ENCODE measurements at regions not wholly inside any gene's neighbourhood (a gene's known extent, or its start where the extent isn't known, plus 50 kb on each side); places are given as distances from the start of the nearest gene placed in this dataset.

GRCh38 chr3:110806924-110807323, 264.7 kb upstream of the NECTIN3 start:
- H3K27me3 ChIP-seq (ENCODE audit: insufficient read depth, poor library complexity, severe bottlenecking): no peaks in the 10 kb centered on the region
- H3K4me3 ChIP-seq (replicated peaks; ENCODE audit: insufficient read depth, low read length): no peak overlapping the region
- DNase-seq (ENCODE audit: low read depth in 1 of 2, low spot score in 1 of 2): no peak
- TF ChIP-seq POLR2AphosphoS5 (IDR thresholded peaks at IDR 0.05; ENCODE audit: low read depth) (no peak), GABPA (IDR thresholded peaks at IDR 0.05; ENCODE audit: low read depth) (no peak), SPI1 (IDR thresholded peaks at IDR 0.05; ENCODE audit: borderline replicate concordance, low read depth) (no peak)
- TF ChIP-seq, protein P1, sequence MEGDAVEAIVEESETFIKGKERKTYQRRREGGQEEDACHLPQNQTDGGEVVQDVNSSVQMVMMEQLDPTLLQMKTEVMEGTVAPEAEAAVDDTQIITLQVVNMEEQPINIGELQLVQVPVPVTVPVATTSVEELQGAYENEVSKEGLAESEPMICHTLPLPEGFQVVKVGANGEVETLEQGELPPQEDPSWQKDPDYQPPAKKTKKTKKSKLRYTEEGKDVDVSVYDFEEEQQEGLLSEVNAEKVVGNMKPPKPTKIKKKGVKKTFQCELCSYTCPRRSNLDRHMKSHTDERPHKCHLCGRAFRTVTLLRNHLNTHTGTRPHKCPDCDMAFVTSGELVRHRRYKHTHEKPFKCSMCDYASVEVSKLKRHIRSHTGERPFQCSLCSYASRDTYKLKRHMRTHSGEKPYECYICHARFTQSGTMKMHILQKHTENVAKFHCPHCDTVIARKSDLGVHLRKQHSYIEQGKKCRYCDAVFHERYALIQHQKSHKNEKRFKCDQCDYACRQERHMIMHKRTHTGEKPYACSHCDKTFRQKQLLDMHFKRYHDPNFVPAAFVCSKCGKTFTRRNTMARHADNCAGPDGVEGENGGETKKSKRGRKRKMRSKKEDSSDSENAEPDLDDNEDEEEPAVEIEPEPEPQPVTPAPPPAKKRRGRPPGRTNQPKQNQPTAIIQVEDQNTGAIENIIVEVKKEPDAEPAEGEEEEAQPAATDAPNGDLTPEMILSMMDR (IDR thresholded peaks at IDR 0.05; ENCODE audit: insufficient read depth, low read length): no peak
- TF ChIP-seq, protein P2, sequence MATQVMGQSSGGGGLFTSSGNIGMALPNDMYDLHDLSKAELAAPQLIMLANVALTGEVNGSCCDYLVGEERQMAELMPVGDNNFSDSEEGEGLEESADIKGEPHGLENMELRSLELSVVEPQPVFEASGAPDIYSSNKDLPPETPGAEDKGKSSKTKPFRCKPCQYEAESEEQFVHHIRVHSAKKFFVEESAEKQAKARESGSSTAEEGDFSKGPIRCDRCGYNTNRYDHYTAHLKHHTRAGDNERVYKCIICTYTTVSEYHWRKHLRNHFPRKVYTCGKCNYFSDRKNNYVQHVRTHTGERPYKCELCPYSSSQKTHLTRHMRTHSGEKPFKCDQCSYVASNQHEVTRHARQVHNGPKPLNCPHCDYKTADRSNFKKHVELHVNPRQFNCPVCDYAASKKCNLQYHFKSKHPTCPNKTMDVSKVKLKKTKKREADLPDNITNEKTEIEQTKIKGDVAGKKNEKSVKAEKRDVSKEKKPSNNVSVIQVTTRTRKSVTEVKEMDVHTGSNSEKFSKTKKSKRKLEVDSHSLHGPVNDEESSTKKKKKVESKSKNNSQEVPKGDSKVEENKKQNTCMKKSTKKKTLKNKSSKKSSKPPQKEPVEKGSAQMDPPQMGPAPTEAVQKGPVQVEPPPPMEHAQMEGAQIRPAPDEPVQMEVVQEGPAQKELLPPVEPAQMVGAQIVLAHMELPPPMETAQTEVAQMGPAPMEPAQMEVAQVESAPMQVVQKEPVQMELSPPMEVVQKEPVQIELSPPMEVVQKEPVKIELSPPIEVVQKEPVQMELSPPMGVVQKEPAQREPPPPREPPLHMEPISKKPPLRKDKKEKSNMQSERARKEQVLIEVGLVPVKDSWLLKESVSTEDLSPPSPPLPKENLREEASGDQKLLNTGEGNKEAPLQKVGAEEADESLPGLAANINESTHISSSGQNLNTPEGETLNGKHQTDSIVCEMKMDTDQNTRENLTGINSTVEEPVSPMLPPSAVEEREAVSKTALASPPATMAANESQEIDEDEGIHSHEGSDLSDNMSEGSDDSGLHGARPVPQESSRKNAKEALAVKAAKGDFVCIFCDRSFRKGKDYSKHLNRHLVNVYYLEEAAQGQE (IDR thresholded peaks at IDR 0.05; ENCODE audit: insufficient replicate concordance, low read depth): no peak
- no peak overlapping the region for H3K27ac ChIP-seq (replicated peaks)

GRCh38 chr3:110808630-110809029, 263.0 kb upstream of the NECTIN3 start:
- Histone ChIP-seq H3K4me3 (replicated peaks; ENCODE audit: insufficient read depth, low read length) (no peak overlapping the region), H3K27ac (replicated peaks) (no peak overlapping the region), H3K27me3 (ENCODE audit: insufficient read depth, poor library complexity, severe bottlenecking) (no peaks in the 10 kb centered on the region)
- no peak for DNase-seq (ENCODE audit: low read depth in 1 of 2, low spot score in 1 of 2)
- TF ChIP-seq, protein P1 (IDR thresholded peaks at IDR 0.05; ENCODE audit: insufficient read depth, low read length): no peak
- TF ChIP-seq GABPA (IDR thresholded peaks at IDR 0.05; ENCODE audit: low read depth): no peak

DNA sequence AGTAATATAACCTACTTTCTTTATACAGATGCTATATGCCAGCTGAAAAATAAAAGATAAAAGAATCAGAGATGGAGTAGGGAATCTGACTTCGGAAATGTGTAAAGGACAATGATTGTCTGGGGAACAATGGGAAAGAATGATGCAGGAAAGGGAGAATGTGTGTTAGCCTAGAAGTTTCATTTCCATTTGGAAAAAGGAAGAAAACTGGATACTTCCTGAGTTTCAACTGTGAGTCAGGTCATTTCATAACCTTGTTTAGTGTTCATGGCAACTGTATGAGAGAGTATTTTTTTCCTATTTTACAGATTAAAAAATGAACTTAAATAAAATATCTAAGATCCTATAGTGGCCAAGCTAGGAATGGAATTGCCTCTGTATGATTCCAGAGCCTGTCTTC, 261.3 kb upstream of the NECTIN3 start:
- no peaks in the 10 kb centered on the region for H3K27me3 ChIP-seq (ENCODE audit: insufficient read depth, poor library complexity, severe bottlenecking)
- TF ChIP-seq SPI1 (IDR thresholded peaks at IDR 0.05; ENCODE audit: borderline replicate concordance, low read depth) (no peak), GABPA (IDR thresholded peaks at IDR 0.05; ENCODE audit: low read depth) (no peak), POLR2AphosphoS5 (IDR thresholded peaks at IDR 0.05; ENCODE audit: low read depth) (no peak)
- TF ChIP-seq, protein P2 (IDR thresholded peaks at IDR 0.05; ENCODE audit: insufficient replicate concordance, low read depth): no peak
- TF ChIP-seq, protein P1 (IDR thresholded peaks at IDR 0.05; ENCODE audit: insufficient read depth, low read length): no peak
- no peak overlapping the region for H3K4me3 ChIP-seq (replicated peaks; ENCODE audit: insufficient read depth, low read length)
- no peak overlapping the region for H3K27ac ChIP-seq (replicated peaks)
- DNase-seq (ENCODE audit: low read depth in 1 of 2, low spot score in 1 of 2): no peak

DNA sequence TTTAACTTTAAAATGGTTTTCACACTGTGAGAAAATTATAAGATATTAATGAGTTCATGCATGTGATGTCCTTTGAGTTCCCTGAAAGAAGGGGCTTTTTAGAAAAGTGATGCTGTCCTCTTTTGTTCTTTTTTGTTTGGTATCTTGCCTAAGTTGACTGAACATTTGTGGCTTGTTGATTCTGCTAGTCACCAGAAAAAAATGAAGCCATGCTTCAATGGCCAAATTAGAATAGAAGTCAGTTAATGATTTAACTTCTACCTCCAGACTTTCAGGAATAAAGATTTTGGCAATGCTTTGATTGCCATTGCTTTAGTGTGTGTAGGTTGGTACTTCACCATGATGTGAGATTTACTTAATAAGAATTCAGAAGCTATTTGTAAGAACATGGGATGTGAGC, 260.6 kb upstream of the NECTIN3 start:
- no peak overlapping the region for H3K4me3 ChIP-seq (replicated peaks; ENCODE audit: insufficient read depth, low read length)
- TF ChIP-seq SPI1 (IDR thresholded peaks at IDR 0.05; ENCODE audit: borderline replicate concordance, low read depth) (no peak), GABPA (IDR thresholded peaks at IDR 0.05; ENCODE audit: low read depth) (no peak), POLR2AphosphoS5 (IDR thresholded peaks at IDR 0.05; ENCODE audit: low read depth) (no peak)
- TF ChIP-seq, protein P2 (IDR thresholded peaks at IDR 0.05; ENCODE audit: insufficient replicate concordance, low read depth): no peak
- TF ChIP-seq, protein P1 (IDR thresholded peaks at IDR 0.05; ENCODE audit: insufficient read depth, low read length): no peak
- no peak for DNase-seq (ENCODE audit: low read depth in 1 of 2, low spot score in 1 of 2)
- H3K27ac ChIP-seq (replicated peaks): no peak overlapping the region
- no peaks in the 10 kb centered on the region for H3K27me3 ChIP-seq (ENCODE audit: insufficient read depth, poor library complexity, severe bottlenecking)
